HCEC 1CT (cell line): ENCODE measurements at regions not wholly inside any gene's neighbourhood (a gene's known extent, or its start where the extent isn't known, plus 50 kb on each side); places are given as distances from the start of the nearest gene placed in this dataset.
"Not testable (repeated sequence)": the region's sequence is repeated elsewhere in the genome, so short reads cannot be mapped to it uniquely, and the experiment has no call there.

Source experiments
- DNase-seq: peaks from one replicate; pipeline ENCODE4 v3.0.0-alpha.2; 2017

DNA sequence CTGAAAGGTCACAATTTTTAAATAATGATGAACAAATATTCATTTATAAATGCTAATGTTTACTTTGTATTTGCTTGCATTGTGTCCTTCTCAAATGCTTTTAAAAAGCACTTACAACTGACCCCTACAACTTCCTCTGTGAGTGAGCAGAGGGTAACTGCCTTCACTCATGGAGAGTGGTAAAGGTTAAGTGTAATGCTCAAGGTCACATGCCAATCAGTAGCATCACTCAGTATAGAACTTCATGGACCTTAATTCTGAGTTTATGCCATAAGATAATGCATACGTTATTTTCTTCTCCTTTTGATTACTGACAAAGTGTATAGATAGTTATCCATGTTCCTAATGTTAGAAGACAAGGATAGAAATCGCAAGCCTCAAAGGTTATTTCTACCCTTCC, 91.8 kb upstream of the SERTAD2 start:
- peak; percentile 26 for DNase-seq

DNA sequence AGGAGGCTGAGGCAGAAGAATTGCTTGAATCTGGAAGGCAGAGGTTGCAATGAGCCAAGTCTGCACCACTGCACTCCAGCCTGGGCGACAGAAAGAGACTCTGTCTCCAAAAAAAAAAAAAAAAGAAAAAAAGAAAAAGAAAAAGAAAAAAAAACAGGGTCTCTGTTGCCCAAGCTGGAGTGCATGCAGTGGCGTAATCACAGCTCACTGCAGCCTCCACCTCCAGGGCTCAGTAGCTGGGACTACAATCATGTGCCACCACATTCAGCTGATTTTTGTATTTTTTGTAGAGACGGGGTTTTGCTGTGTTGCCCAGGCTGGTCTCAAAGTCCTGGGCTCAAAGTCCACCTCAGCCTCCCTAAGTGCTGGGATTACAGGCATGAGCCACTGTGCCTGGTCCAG, 94.0 kb upstream of the SERTAD2 start:
- not testable (repeated sequence) for DNase-seq

DNA sequence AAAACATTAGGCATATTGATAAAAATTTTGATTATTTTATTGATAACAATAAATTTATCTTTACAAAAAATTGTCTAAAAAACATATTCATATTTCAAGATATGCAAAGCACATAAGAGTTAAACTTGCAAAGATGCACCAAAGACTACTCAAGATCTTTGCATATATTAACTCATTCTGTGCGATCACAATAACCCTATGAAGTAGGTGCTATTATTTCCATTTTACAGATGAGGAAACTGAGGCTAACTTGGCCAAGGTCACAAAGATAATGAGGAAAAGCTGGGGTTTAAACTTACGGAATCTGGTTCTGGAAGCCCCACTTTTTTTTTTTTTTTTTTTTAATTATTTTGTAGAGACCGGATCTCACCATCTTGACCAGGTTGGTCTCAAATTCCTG, 94.4 kb upstream of the SERTAD2 start:
- DNase-seq, result no peak

DNA sequence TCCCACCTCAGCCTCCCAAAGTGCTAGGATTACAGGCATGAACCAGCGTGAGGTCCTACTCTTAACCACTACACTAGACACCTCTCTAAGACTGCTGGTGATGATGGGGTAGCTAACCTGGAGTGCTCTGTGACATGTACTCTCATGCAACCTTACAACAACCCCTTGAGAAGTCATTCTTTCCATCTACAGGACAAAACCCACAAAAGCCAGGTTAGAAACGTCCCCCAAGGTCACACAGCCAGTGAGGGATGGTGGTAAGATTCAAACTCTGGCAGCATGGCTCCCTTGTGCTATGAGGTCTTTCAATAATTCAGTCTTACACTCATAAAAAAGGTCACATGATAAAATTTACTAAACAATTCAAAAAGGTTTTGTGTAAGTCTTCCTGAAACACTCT, 94.8 kb upstream of the SERTAD2 start:
- DNase-seq, result no peak

DNA sequence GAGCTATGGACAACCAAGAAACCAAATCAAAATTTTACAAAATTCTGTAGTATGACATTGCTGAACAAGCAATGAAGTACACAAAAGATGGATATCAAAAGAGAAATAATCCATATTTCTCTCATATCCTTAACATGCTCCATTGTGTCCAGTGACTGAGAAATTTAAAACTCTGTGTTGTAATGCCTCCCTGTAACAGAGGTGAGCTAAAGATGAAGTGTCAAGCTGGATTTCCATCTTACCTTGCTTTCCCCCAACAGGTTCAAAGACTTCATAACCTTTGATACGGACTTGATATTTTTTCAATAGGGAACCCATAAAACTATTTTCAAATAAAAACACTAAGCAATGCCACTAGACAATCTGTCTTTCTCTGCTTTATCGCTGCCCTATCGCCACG, 95.7 kb upstream of the SERTAD2 start:
- DNase-seq, result no peak

DNA sequence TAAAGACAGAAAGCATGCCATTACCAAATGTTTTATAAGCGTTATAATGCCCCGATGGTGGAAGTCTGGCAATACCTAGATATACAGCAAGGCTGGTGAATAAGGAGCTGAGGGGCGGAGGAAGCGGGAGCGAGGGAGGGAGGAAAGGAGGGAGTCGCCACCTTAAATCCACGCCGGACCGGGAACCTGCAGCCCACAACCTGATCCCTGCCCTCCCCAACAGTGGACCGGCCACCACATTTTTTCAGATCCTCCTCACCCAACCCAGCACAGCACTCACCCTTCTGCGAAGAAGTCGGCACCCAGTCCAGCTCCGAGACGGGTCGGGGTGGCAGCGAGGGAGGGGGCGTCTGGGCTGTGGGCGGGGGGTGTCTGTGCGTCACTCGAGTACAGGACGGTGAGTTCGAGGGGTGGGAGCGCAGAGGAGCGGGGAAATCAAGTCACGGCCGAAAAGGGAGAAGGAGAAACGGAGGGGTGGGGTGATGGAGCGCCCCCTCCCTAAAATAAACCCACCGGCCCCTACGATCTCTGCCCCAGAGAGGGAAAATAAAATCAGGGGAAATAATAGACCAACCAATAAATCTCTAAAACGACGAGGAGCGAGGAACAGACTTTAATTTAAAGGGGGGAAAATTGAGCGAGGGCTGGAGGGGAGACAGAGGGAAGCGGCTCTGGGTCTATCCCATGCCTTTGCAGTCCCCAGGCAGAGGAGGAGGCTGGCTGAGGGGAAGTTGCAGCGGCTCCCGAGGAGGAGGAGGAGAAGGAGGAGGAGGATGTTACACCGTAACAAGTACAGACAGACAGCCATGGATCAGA, 96.5 kb upstream of the SERTAD2 start:
- peak; percentile 30 for DNase-seq

DNA sequence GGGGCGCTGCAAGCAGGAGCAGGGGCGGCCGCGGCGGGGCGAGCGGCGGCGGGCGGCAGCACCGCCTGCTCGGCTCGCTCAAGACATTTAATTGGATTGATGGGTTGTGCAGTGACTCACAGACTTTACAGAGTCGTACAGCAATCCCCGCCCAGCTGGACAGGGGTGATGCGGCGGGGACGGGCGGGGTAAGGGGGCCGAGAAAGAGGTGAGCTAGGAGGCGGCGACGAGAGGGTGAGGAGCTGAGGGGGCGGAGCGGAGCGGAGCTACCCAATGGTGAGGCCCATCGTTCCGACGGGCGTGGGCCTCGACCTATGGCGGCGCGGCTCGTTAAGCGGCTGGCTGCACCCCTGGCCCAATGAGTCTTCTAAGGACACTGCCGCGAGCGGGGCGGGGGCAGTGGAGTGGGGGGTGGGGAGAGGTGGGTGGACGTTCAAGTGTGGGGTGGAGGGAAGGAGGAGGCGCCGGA, 97.1 kb upstream of the SERTAD2 start:
- DNase-seq, result peak; percentile 99

DNA sequence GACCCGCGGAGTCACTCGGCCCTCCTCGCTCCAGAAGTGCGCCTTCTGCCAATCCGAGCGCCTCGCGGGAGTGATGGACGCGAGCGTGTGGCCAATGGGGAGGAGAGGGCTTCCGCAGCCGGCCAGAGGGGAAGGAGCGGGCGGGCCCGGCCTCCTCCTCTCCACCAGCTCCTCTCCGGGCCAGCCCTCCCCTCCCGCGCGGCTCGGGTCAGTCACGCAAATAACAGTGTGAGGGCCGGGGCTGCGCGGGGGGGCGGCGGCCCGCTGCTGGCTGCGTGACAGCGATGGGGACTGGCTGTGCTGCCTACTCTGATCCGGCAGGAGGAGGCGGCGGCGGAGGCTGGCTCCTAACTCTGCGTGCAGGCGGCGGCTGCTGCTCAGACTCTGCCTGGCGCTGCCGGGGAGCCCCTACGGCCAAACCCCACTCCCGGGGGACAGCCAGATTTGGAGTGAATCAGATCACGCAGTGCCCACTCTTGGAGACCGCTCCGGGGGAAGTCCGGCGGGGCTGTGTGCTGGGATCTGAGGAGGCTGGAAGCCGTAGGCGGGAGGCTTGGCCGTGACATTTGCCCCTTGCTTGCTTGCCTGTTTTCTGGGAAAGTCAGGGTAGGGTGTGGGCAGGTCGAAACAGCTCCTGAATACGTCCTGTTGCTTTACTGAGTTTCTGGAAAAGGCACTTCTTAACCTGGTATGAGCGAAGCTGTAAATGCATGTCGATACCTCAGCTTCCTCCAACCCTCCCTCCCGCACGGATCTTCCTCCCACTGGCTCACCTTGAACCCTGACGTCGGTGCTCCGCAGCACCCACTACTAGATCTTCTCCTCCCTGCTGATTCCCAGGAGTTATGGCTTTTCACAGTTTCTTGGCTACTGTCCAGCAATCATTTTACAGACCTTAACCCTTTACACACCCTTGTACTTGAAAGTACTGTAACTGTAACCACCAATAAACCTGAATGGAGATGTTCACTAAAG, 97.9 kb upstream of the SERTAD2 start:
- peak; percentile 46 for DNase-seq

DNA sequence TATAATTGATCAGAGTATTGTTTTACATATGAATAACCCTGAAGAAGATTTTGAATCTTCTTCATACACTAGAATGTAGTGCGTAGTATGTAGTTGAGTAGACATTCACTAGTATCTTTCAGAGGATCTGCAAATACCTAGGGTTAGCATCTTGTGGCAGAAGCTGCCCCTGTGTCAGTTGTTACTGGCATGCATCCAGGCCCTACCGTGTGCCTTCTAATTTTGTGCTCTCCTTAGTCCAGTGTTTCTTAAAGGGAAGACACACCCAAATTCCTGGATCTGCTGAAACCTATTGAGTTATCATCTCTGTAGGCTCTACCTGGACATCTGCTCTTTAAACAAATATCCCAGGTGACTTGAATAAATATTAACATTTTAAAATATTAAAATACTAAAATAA, 99.7 kb upstream of the SERTAD2 start:
- no peak for DNase-seq

DNA sequence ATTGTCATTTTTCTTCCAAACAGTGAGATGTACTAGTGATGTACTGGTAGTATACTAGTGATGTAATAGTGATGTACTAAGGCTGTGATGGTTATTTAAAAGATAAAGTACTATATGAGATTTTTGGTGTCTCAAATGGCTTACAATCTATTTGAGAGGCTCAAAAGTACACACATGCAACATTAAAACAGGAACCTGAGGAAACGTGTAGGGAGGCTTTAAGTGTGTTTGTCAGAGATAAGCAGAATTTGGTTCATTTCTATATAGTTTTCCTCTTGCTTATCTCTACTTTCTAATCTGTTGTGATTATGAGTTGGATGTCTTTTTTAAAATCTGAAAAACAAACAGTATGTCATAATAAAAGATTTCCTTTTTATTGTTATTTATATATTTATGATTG, 100.9 kb upstream of the SERTAD2 start:
- DNase-seq, result no peak

DNA sequence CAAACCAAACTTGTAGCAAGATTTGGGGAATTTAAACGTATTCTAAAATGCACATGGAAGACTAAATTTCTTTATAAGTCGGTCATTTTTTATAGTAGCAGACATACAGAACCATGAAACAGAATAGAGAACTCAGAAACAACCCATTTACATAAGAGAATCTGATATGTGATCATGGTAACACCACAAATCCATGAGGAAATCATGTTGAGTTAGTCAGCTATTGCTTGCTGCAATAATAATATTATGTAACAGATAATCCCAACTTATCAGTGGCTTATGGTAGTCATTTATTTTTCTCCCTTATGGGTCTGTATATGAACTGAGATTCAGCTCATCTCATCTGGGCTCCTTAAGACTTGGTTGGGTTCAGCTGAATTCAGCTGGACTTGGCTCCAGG, 103.4 kb upstream of the SERTAD2 start:
- no peak for DNase-seq

DNA sequence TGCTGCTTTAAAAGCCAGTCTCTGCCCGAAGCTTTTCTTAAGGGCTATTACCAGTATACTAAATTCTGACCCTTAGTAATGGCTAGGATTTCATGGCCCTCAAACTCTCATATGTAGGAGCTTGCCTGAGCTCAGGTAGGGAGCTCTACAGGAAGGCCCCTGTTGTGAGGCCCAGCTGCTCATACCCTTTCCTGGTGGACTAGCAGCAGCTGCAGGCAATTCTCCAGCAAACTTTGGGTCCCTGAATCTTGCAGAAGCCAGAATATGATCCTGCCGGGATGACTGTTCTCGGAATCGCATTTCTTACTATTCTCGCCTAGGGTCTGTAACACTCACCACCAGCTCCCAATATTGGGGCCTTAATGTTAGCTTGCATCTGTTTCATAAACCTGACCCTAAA, 106.4 kb upstream of the SERTAD2 start:
- no peak for DNase-seq

DNA sequence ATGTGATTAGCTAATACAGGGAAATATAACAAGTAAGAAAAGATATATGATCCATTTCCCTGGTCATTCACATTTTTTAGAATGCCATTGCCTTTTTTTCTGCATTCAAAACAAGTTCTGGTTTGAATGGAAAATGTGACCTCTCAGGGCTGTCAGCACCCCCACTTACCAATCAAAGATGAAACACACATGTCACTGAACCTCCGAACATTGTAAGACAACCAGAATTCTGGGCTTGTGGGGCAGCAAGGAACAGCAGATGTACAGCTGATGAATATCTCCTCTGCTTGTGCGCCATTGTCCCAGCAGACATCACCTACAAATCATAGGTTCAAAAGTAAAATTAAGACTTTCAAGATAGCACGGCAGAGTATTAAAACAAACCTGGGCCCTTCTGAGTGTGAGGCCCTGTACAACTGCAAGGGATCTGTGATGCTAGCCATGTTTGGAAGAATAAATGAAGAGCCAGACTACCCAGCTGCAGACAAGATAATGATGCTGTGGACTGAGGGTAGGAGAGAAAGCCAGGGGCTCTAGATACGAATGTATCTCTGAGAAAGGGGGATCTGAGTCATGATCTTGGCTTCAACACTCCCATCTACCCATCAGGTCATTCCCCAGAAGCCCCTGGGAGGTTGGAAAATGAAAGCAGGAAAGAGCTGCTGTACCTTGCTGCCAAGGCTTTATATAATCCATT, 108.7 kb upstream of the SERTAD2 start:
- no peak for DNase-seq

DNA sequence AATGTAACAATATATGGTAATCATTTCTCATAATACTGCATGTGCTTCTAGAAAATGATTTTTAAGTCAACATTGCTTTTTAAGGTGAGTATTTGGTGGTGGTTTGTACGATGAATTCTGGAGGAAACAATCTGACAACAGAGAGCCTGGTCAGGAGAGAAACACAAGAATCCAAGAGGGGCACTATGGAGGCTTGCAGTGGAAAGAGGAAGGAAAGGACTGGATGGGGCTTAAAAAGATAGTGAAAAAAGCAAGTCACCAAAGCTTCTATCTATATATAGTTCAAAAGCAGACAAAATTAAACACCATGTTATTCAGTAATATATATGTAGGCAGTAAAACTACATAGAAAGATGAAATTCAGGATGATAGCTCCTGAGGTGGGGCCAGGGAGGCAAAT, 109.4 kb upstream of the SERTAD2 start:
- no peak for DNase-seq

DNA sequence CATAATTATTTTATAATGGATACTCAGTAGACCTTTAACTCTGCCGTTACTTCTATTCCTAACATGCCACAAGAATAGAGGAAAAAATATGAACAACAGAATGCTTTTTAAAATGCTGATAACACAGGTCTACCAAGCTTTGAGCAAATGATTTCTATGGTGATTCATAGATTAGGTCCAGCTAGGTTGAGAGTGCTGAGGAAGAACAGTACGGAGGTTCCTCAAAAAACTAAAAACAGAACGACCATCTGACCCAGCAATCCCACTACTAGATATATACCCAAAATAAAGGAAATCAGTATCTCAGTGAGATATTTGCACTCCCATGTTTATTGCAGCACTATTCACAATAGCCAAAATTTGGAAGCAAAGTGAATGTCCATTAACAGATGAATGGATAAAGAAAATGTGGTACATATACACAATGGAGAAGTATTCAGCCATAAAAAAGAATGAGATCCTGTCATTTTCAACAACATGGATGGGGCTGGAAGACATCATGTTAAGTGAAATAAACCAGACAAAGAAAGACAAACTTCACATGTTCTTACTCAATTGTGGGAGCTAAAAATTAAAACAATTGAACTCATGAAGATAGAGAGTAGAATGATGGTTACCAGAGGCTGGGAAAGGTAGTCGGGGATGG, 111.6 kb upstream of the SERTAD2 start:
- DNase-seq, result no peak

DNA sequence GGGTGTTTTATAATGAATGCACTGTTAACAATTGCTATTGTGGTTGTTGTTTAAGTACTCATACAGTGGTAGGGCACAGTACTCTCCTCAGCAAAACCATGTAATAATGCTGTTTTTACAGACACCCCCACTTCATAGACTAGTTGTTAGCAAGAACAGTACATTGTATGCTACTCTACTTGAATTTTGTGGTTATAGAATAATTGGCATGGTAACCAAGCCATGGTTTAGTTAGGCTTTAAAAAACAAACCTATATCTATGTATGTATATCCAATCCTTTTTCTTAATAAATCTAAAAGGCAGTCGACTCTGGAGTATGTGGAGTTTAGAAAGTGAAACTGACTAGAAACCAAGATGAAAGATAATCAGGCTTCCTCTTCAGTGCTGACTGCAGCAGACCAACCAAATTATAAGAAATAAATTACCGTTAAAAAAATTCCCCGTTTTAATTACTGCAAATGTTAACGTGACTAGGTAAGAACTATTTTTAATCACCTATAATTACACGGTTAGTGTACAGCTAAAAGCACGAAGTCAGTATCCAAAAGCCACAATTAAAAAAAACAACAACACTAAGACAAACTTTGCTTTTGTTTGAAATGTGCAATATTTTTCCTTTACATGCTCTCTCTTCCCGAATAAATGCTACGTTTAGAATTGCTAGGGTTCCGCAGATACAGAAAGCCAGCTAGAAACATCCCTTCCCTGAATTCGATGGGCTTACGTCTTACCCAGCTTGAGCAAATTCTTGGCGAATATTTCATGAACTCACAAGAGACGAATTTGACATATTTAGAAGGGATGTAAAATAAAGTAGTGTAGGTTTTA, 113.3 kb upstream of the SERTAD2 start:
- DNase-seq, result peak; percentile 37

DNA sequence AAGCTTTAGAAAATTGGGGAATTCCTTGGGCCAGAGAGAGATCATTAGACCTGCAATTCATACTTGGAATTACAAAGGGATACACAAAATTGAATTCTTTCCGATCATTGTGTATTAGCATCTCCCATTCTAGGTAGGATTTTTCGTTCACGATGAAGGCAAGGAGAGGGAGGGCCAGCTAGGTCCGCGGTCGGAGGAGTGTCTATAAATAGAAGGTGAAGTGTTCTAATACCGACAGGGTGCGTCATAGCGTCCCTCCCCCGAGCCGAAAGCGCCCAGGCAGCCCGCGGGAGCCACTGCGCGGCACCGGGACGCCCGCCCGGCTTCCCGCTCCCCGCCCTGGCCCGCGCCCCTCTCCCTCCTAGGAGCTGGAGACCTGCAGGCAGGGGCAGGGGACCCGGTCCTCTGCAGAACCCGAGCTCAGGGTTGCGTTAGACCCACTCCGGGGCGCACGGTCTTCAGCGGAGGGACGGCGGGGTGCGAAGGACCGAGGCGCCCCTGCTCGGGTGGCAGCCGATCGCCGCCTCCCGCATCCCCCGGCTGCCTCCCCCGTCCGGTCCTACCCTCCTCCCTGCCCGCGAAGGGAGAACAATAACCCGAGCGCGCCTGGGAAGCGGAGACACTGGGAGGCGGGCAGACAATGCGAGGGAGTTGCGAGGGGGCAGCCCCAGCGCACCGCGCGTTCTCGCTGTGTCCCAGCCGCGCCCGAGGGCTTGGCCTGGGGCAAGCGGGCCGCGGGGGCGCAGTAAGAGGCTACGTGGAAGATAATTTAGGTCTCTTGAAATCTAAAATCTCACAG, 114.2 kb upstream of the SERTAD2 start:
- peak; percentile 96 for DNase-seq

DNA sequence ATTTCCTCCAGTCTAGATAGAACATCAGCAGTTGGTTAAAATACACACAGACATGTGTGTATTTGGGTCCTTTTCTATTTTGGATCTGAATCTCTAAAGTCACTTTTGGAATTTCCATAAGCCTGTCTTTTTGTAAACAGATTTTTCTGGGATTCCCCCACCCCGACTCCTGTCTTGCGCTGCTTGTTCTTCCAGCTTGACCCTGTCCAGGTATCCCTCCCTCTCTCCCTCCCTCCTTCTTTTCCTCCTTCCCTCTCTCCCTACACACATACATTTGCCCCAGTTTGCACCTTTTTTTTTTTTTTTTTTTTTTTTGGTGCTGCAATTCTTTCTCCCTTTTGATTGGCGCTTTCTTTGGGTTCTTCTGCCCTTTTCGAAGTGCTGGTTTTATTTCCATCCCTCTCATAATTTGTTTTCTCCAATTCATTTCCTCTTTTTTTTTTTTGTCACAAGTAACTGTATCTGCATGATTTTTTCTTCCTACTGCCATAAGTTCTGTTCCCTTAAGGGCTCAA, 114.8 kb upstream of the SERTAD2 start:
- DNase-seq, result no peak

DNA sequence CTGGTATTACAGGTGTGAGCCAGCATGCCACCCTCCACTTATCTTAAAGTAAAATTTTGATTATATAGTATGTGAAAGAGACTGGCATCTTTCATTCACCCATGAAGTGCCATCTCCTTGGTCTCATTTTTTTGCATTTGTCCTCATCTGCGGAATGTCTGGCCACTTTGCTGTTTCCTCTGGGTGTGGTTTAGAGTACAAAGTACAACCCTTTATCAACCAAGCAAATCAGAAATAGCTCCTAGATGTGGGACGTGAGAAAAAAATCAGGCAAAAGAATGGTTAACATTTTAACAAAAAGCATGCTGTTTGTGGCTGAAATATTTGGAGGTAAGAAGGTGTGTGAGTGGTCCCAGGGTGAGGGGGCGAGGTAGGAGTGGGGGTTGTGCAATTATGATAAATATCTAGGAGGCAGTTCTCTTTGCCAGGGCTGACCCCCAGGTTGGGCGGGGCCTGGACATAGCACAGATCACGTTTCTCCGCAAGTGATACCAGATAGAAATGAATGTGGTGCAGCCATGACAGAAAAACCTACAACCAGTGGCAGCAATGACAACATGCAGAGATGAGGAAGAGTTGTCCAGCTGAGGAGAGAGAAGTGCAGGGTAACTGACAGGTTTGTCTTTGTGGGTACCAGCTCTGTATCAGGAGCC, 115.8 kb upstream of the SERTAD2 start:
- no peak for DNase-seq

DNA sequence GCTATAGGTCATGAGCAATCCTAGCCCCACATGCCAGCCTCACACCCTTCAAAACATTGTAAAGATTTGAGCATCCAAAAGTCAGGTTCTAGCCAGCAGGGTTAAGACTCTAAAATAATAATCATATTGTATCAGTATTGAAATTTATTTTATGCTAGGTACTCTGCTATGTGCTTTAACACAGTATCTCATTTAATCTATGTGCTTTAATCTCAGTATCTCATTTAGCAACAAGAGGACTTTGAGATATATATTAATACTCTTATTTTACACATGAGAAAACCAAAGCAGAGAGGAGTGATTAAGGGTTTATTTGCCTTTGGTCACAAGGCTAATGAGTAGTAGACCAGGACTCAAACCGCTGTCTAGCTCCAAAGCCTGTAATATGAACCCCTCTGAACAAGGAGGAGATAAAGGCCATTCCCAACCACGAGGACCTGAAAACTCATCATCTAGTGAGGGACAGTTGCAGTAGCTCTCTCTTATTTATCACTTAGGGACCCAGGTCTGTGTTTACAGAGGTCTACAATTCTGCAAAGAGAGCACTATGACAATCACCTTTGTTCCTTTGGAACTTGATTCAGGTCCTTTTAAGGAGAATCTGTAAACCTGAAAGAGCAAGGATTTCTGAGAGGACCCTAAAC, 116.5 kb upstream of the SERTAD2 start:
- peak; percentile 52 for DNase-seq
